IMR-90 (cell line): ENCODE measurements at regions not wholly inside any gene's neighbourhood (a gene's known extent, or its start where the extent isn't known, plus 50 kb on each side); places are given as distances from the start of the nearest gene placed in this dataset.

Experiments used
- ATAC-seq: fragments of 200-7000 bp; cut with Tn5 transposase; 2 replicates; pipeline ENCODE4 v1.9.1; 2020; ENCODE audit warnings: low read depth, mild to moderate bottlenecking, moderate library complexity
- BruUV-seq: library from RNA; stranded (reverse); fragments of 400-500 nt; replicated peaks from 2 replicates; lab custom pipeline; 2021; lab: Mats Ljungman, UMichigan
- CTCF ChIA-PET: fragments of 300-600 bp; formaldehyde crosslinking; extraction: SDS; loops from one replicate; lab custom pipeline; 2021; ENCODE audit warnings: antibody characterized with exemption; lab: Yijun Ruan, JAX
- POLR2A ChIA-PET: fragments of 300-600 bp; sonication (Branson Sonifier 250); formaldehyde crosslinking; loops from one replicate; lab custom pipeline; 2022; ENCODE audit warnings: antibody characterized with exemption; ENCODE audit not compliant: unreplicated experiment; lab: Charles Lee
- DNase-seq: peaks from one replicate; pipeline ENCODE4 v3.0.0; 2013
- H2AFZ ChIP-seq: replicated peaks from 2 replicates; pipeline ENCODE3; 2013; ENCODE audit warnings: low read length, mild to moderate bottlenecking; ENCODE audit not compliant: poor library complexity
- H2AK5ac ChIP-seq: 2 replicates; pipeline ENCODE4 v1.6.1; 2013; ENCODE audit warnings: low read depth, low read length, inconsistent platforms
- H2AK9ac ChIP-seq: replicated peaks from 2 replicates; pipeline ENCODE3; 2013; ENCODE audit warnings: mild to moderate bottlenecking, low read depth, low read length, moderate library complexity; ENCODE audit not compliant: poor library complexity
- H2BK120ac ChIP-seq: 2 replicates; pipeline ENCODE4 v1.6.1; 2013; ENCODE audit warnings: low read depth, low read length, inconsistent platforms
- H2BK15ac ChIP-seq: 3 replicates; pipeline ENCODE4 v1.6.1; 2013; ENCODE audit warnings: low read depth, low read length, inconsistent platforms
- H2BK20ac ChIP-seq: 2 replicates; pipeline ENCODE4 v1.6.1; 2013; ENCODE audit warnings: low read depth, mild to moderate bottlenecking, inconsistent platforms, low read length, moderate library complexity
- H2BK5ac ChIP-seq: 2 replicates; pipeline ENCODE4 v1.6.1; 2013; ENCODE audit warnings: mild to moderate bottlenecking, low read depth, low read length, inconsistent platforms; ENCODE audit not compliant: poor library complexity, severe bottlenecking
- H3K14ac ChIP-seq: replicated peaks from 2 replicates; pipeline ENCODE4 v1.6.1; 2013; ENCODE audit warnings: low read depth, low read length, inconsistent platforms
- H3K18ac ChIP-seq: 2 replicates; pipeline ENCODE4 v1.6.1; 2013; ENCODE audit warnings: low read depth, low read length, control low read depth
- H3K23ac ChIP-seq: 2 replicates; pipeline ENCODE4 v1.6.1; 2013; ENCODE audit warnings: low read depth, low read length, inconsistent platforms
- H3K27ac ChIP-seq: 2 replicates; pipeline ENCODE4 v1.5.1; 2013; ENCODE audit warnings: mild to moderate bottlenecking, control low read depth, low read length; ENCODE audit not compliant: insufficient read depth
- H3K27me3 ChIP-seq: 2 replicates; pipeline ENCODE4 v1.6.1; 2013; ENCODE audit warnings: low read length; ENCODE audit not compliant: control insufficient read depth, insufficient read depth
- H3K36me3 ChIP-seq: 2 replicates; pipeline ENCODE4 v1.6.1; 2013; ENCODE audit warnings: low read length, mixed read lengths; ENCODE audit not compliant: control insufficient read depth, insufficient read depth
- H3K4ac ChIP-seq: 2 replicates; pipeline ENCODE4 v1.6.1; 2013; ENCODE audit warnings: low read depth, low read length, inconsistent platforms
- H3K4me1 ChIP-seq: 2 replicates; pipeline ENCODE4 v1.6.1; 2013; ENCODE audit warnings: low read length, mixed read lengths; ENCODE audit not compliant: control insufficient read depth, insufficient read depth
- H3K4me2 ChIP-seq: 2 replicates; pipeline ENCODE4 v1.6.1; 2013; ENCODE audit warnings: low read depth, mild to moderate bottlenecking, control low read depth, low read length, moderate library complexity
- H3K4me3 ChIP-seq: 2 replicates; pipeline ENCODE4 v1.5.1; 2013; ENCODE audit warnings: low read depth, mild to moderate bottlenecking, control low read depth, low read length, moderate library complexity; ENCODE audit not compliant: insufficient read depth
- H3K56ac ChIP-seq: 2 replicates; pipeline ENCODE4 v1.6.1; 2013; ENCODE audit warnings: low read length, inconsistent platforms; ENCODE audit not compliant: insufficient read depth; ENCODE audit errors: extremely low read depth
- H3K79me1 ChIP-seq, 2 experiments: 2 replicates each; pipeline ENCODE4 v1.6.1; 2013; ENCODE audit warnings: low read length in 2 of 2, inconsistent platforms in 1 of 2, low read depth in 1 of 2
- H3K9ac ChIP-seq: 2 replicates; pipeline ENCODE4 v1.6.1; 2013; ENCODE audit warnings: low read depth, low read length, control low read depth
- H3K9me1 ChIP-seq: 2 replicates; pipeline ENCODE4 v1.6.1; 2013; ENCODE audit warnings: low read length, inconsistent platforms; ENCODE audit not compliant: insufficient read depth
- H3K9me3 ChIP-seq: 2 replicates; pipeline ENCODE4 v1.6.1; 2013; ENCODE audit warnings: low read length; ENCODE audit not compliant: control insufficient read depth, insufficient read depth
- H4K20me1 ChIP-seq: 2 replicates; pipeline ENCODE4 v1.6.1; 2013; ENCODE audit warnings: low read length, inconsistent platforms; ENCODE audit not compliant: insufficient read depth
- H4K5ac ChIP-seq: 2 replicates; pipeline ENCODE4 v1.6.1; 2013; ENCODE audit warnings: mild to moderate bottlenecking, low read depth, low read length, control low read depth
- H4K8ac ChIP-seq, 2 experiments: 2 replicates each; pipeline ENCODE4 v1.6.1; 2013; ENCODE audit warnings: low read depth in 2 of 2, low read length in 2 of 2, control low read depth in 1 of 2, inconsistent platforms in 1 of 2
- H4K91ac ChIP-seq: 2 replicates; pipeline ENCODE4 v1.6.1; 2013; ENCODE audit warnings: low read depth, low read length, inconsistent platforms; ENCODE audit not compliant: insufficient read depth
- MXI1 ChIP-seq: IDR thresholded peaks from 2 replicates; pipeline ENCODE4 v1.6.1; 2012; ENCODE audit warnings: low read depth, mild to moderate bottlenecking, low read length, moderate library complexity, borderline replicate concordance
- RCOR1 ChIP-seq: IDR thresholded peaks from 2 replicates; pipeline ENCODE4 v1.6.1; 2012; ENCODE audit warnings: mild to moderate bottlenecking, low read length, improper control_type of control experiment; ENCODE audit not compliant: insufficient replicate concordance
- RFX5 ChIP-seq: IDR thresholded peaks from 2 replicates; pipeline ENCODE4 v1.8.0; 2012; ENCODE audit warnings: low read depth, mild to moderate bottlenecking, low read length, moderate library complexity
- WGBS, 2 experiments: methylation state at CpG; one replicate each; pipeline versions ENCODE4 v1.1.5 to v1.1.7; 2013; ENCODE audit warnings: missing lambda C conversion rate in 2 of 2; ENCODE audit not compliant: insufficient read length in 1 of 2; ENCODE audit errors: extremely low coverage in 2 of 2; 5-methylcytosine and 5-hydroxymethylcytosine counted together
- dilution Hi-C: fragments of 300-500 bp; cut with HindIII; formaldehyde crosslinking; loops from one replicate; pipeline ENCODE4 v1.14.3; 2018; ENCODE audit warnings: low sequenced_read_pairs; ENCODE audit not compliant: unreplicated experiment
- in situ Hi-C: fragments of 300-500 bp; cut with MboI; formaldehyde crosslinking; loops from 3 replicates; pipeline ENCODE4 v1.14.3; 2019; ENCODE audit warnings: low sequenced_read_pairs, inconsistent platforms, mixed read lengths
- intact Hi-C: fragments of 100-400 bp; cut with micrococcal nuclease; formaldehyde crosslinking; loops from 2 replicates; pipeline ENCODE4 v1.10.0; 2022

DNA sequence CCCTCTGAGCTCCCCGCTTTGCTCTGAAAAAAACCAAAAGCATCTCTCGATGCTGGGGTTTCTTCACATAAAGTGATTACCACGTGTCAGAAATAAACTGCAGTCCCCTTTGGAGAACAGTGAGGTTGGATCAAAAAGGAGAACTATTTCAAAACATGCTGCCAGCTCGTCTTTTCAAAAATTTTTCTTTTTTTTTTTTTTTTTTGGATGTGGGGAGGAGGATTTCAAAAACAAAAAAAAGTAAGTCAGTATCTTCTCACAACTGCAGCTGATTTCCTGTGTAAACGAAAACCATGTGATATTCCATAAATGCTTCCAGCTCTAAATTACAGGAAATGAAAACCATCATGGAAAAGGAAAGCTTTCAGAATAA, 155.0 kb upstream of the LYZL2 start:
- Histone ChIP-seq H2AK9ac (peak overlapping the region; percentile 65), H4K8ac (peak overlapping the region; percentile 50 to 88), H3K27ac (peak overlapping the region; percentile 97), H3K14ac (peak overlapping the region; percentile 49), H3K9ac (peak overlapping the region; percentile 80), H3K4me1 (peaks cover 22% of the 10 kb centered on the region), H2BK15ac (no peak overlapping the region; the same call in 1 of the 3 replicates), H3K4me3 (peak overlapping the region; percentile 49), H2AFZ (peak overlapping the region; percentile 90), H2BK20ac (peak overlapping the region; percentile 54; the same call in 1 of the 2 replicates), H4K91ac (peak overlapping the region; percentile 97), H2BK5ac (peak overlapping the region; percentile 80), H4K20me1 (no peaks in the 10 kb centered on the region), H3K36me3 (no peaks in the 10 kb centered on the region), H2AK5ac (0 out of 2 replicates have a peak overlapping the region, but pooled peaks have one; percentile 78), H3K4me2 (peak overlapping the region; percentile 82), H3K9me1 (peaks cover 12% of the 10 kb centered on the region), H3K27me3 (no peaks in the 10 kb centered on the region), H3K9me3 (no peaks in the 10 kb centered on the region), H3K23ac (peak overlapping the region; percentile 86; the same call in 1 of the 2 replicates), H3K18ac (peak overlapping the region; percentile 91), H2BK120ac (peak overlapping the region; percentile 98), H3K4ac (peak overlapping the region; percentile 94; the same call in 1 of the 2 replicates), H3K56ac (peak overlapping the region; percentile 84; the same call in 1 of the 2 replicates), H4K5ac (peak overlapping the region; percentile 91), H3K79me1 (peaks cover 0 to 15% of the 10 kb centered on the region in 2 experiments; a peak in 2 of 4 replicates)
- peak; percentile 72 for DNase-seq
- no peak for ATAC-seq
- in situ Hi-C loops = loop anchor here (5.0 to 10.0 kb wide), 2 partner anchors 248 to 350 kb away; partner anchors contain the start of gene ZNF438
- intact Hi-C loops = loop anchor here (1.0 to 10.0 kb wide), 7 partner anchors 32 to 1024 kb away; no protein-coding TSS in a partner anchor
- BruUV-seq = no TSS peak
- TF ChIP-seq RCOR1 (no peak), RFX5 (no peak), MXI1 (0 out of 2 replicates have a peak, but pooled peaks have one; percentile 14)
- ChIA-PET CTCF (interaction anchor here (0.6 to 1.4 kb wide), 4 partner anchors 32 to 756 kb away, joined by 3 to 7 read pairs (median 4); no protein-coding TSS in a partner anchor), POLR2A (interaction anchor here (0.5 to 1.5 kb wide), 14 partner anchors 9 to 600 kb away, joined by 3 to 10 read pairs (median 4); partner anchors contain the start of gene ZNF438)
- dilution Hi-C loops = no loop called here
- WGBS, 2 experiments = no CpG with 5 or more reads among the region's 5 CpGs
